Upper lobe of left lung (tissue), 6 donors: ENCODE measurements at regions not wholly inside any gene's neighbourhood (a gene's known extent, or its start where the extent isn't known, plus 50 kb on each side); places are given as distances from the start of the nearest gene placed in this dataset.

Experiments used
- ATAC-seq, 2 donors: fragments of 200-7000 bp; cut with Tn5 transposase; one replicate each; pipeline ENCODE4 v1.9.1; 2022; ENCODE audit warnings: mild to moderate bottlenecking in 2 of 2, moderate library complexity in 2 of 2; ENCODE audit not compliant: low FRiP score in 2 of 2
- DNase-seq, 2 donors: peaks; one replicate each; pipeline ENCODE4 v3.0.0-alpha.2; 2019 to 2020
- H3K27ac ChIP-seq, 4 donors: fragments of 200-600 bp; sonication (generic); one replicate each; pipeline ENCODE4 v1.5.1; 2016 to 2019
- H3K27me3 ChIP-seq, 4 donors: fragments of 200-600 bp; sonication (generic); one replicate each; pipeline ENCODE4 v1.5.1; 2017 to 2019
- H3K36me3 ChIP-seq, 4 donors: fragments of 200-600 bp; sonication (generic); one replicate each; pipeline ENCODE4 v1.5.1; 2016 to 2019
- H3K4me1 ChIP-seq, 4 donors: fragments of 200-600 bp; sonication (generic); one replicate each; pipeline ENCODE4 v1.5.1; 2018 to 2019
- H3K4me3 ChIP-seq, 4 donors: fragments of 200-600 bp; sonication (generic); one replicate each; pipeline ENCODE4 v1.5.1; 2017 to 2019; ENCODE audit warnings: mild to moderate bottlenecking in 2 of 4, moderate library complexity in 1 of 4
- H3K9me3 ChIP-seq, 4 donors: fragments of 200-600 bp; sonication (generic); one replicate each; pipeline ENCODE4 v1.5.1; 2018 to 2019
- CTCF ChIP-seq, 6 experiments: fragments of 450-650 bp in 4 of 6; fragments of 200-600 bp in 2 of 6; sonication (generic) in 2 of 6; IDR thresholded peaks; one replicate each; pipeline ENCODE4 v1.5.1; 2016 to 2019; ENCODE audit warnings: antibody characterized with exemption in 6 of 6
- EP300 ChIP-seq, 4 donors: sonication (generic); formaldehyde crosslinking; IDR thresholded peaks; one replicate each; pipeline ENCODE4 v1.5.1; 2017; ENCODE audit warnings: antibody characterized with exemption in 4 of 4, control low read depth in 2 of 4
- POLR2A ChIP-seq, 4 donors: fragments of 450-650 bp; IDR thresholded peaks; one replicate each; pipeline ENCODE4 v1.5.1; 2016 to 2017; ENCODE audit warnings: antibody characterized with exemption in 4 of 4, mild to moderate bottlenecking in 2 of 4
- POLR2AphosphoS5 ChIP-seq, 2 donors: sonication (generic); formaldehyde crosslinking; IDR thresholded peaks; one replicate each; pipeline ENCODE4 v1.5.1; 2017; ENCODE audit warnings: antibody characterized with exemption in 2 of 2
- WGBS, 2 donors: methylation state at CpG; one replicate each; pipeline ENCODE4 v1.1.5; 2017 to 2018; 5-methylcytosine and 5-hydroxymethylcytosine counted together
- donor health status: DM: no; HTN: no; CAD: no; lungs with moderate emphysema.
- donor health status: DM: no; HTN: yes; CAD: no; lungs with severe emphysema.

- Histone ChIP-seq H3K36me3 (no peaks in the 10 kb centered on the region), H3K27ac (no peak overlapping the region), H3K4me3 (no peak overlapping the region), H3K9me3 (no peaks in the 10 kb centered on the region), H3K4me1 (no peaks in the 10 kb centered on the region), H3K27me3 (no peaks in the 10 kb centered on the region)
- TF ChIP-seq EP300 (IDR thresholded peaks at IDR 0.05) (no peak), POLR2AphosphoS5 (IDR thresholded peaks at IDR 0.05) (no peak), CTCF (IDR thresholded peaks at IDR 0.05) (no peak)
- 62 to 68% methylated on average over 7 of the region's 7 CpGs for WGBS, 2 donors
- ATAC-seq (no peak), DNase-seq (no peak)
These were observed 762.2 kb upstream of the HS6ST1 start for GRCh38 chr2:129080715-129081476.

- H3K27me3 ChIP-seq = no peaks in the 10 kb centered on the region
- H3K27ac ChIP-seq = no peak overlapping the region
- WGBS, 2 donors = 79 to 81% methylated on average over 3 of the region's 3 CpGs
- DNase-seq (no peak), ATAC-seq (no peak)
- H3K36me3 ChIP-seq = no peaks in the 10 kb centered on the region
- no peaks in the 10 kb centered on the region for H3K4me1 ChIP-seq
- TF ChIP-seq CTCF (IDR thresholded peaks at IDR 0.05) = no peak
- no peak for TF ChIP-seq POLR2A (IDR thresholded peaks at IDR 0.05)
- no peak for TF ChIP-seq POLR2AphosphoS5 (IDR thresholded peaks at IDR 0.05)
- TF ChIP-seq EP300 (IDR thresholded peaks at IDR 0.05) = no peak
- H3K9me3 ChIP-seq = no peaks in the 10 kb centered on the region
- H3K4me3 ChIP-seq = no peak overlapping the region
These were observed 766.7 kb upstream of the HS6ST1 start for GRCh38 chr2:129085386-129085785.

GRCh38 chr2:129087133-129087813 is 768.6 kb upstream of the HS6ST1 start:
- no peak overlapping the region for H3K4me3 ChIP-seq
- no peak overlapping the region for H3K27ac ChIP-seq
- no peak for DNase-seq
- no peaks in the 10 kb centered on the region for H3K9me3 ChIP-seq
- peak in 1 of 2 donors; percentile 70 for ATAC-seq
- TF ChIP-seq EP300 (IDR thresholded peaks at IDR 0.05) = no peak
- no peak for TF ChIP-seq POLR2A (IDR thresholded peaks at IDR 0.05)
- 56 to 71% methylated on average over 2 of the region's 2 CpGs for WGBS, 2 donors
- H3K36me3 ChIP-seq = no peaks in the 10 kb centered on the region
- no peaks in the 10 kb centered on the region for H3K4me1 ChIP-seq
- no peaks in the 10 kb centered on the region for H3K27me3 ChIP-seq

- WGBS, 2 donors = 86 to 87% methylated on average over 3 of the region's 3 CpGs
- TF ChIP-seq POLR2AphosphoS5 (IDR thresholded peaks at IDR 0.05) (no peak), POLR2A (IDR thresholded peaks at IDR 0.05) (no peak), EP300 (IDR thresholded peaks at IDR 0.05) (no peak), CTCF (IDR thresholded peaks at IDR 0.05) (no peak)
- H3K9me3 ChIP-seq = no peaks in the 10 kb centered on the region
- H3K4me3 ChIP-seq = no peak overlapping the region
- DNase-seq (no peak), ATAC-seq (no peak)
- H3K4me1 ChIP-seq = no peaks in the 10 kb centered on the region
- no peak overlapping the region for H3K27ac ChIP-seq
- H3K36me3 ChIP-seq = no peaks in the 10 kb centered on the region
- no peaks in the 10 kb centered on the region for H3K27me3 ChIP-seq
These were observed 773.0 kb upstream of the HS6ST1 start for GRCh38 chr2:129091620-129092019.

GRCh38 chr2:129092956-129093355 is 774.3 kb upstream of the HS6ST1 start:
- Histone ChIP-seq H3K36me3 (no peaks in the 10 kb centered on the region), H3K4me1 (no peaks in the 10 kb centered on the region), H3K9me3 (no peaks in the 10 kb centered on the region), H3K27ac (no peak overlapping the region), H3K4me3 (no peak overlapping the region), H3K27me3 (no peaks in the 10 kb centered on the region)
- no peak for ATAC-seq
- no peak for TF ChIP-seq CTCF (IDR thresholded peaks at IDR 0.05)
- 60 to 75% methylated on average over 5 of the region's 5 CpGs for WGBS, 2 donors
- no peak for DNase-seq
